Right lobe of liver (tissue), 4 donors: ENCODE measurements at regions not wholly inside any gene's neighbourhood (a gene's known extent, or its start where the extent isn't known, plus 50 kb on each side); places are given as distances from the start of the nearest gene placed in this dataset.

ENCODE experiments used
- CTCF ChIP-seq, 4 donors: fragments of 200-600 bp in 3 of 4; fragments of 450-650 bp in 1 of 4; IDR thresholded peaks; one replicate each; pipeline versions ENCODE4 v1.5.1 to v1.8.0; 2016 to 2022; ENCODE audit warnings: antibody characterized with exemption in 4 of 4, mild to moderate bottlenecking in 2 of 4
- POLR2A ChIP-seq: fragments of 450-650 bp; IDR thresholded peaks from one replicate; pipeline ENCODE4 v1.6.1; 2017; ENCODE audit warnings: antibody characterized with exemption, mild to moderate bottlenecking
- donor health status: DM: no; HTN: no; CAD: no.
- donor health status: DM: no; HTN: no; CAD: no.
- donor health status: DM: no; HTN: yes; CAD: no.

- TF ChIP-seq POLR2A (no peak), CTCF (IDR thresholded peaks at IDR 0.05) (no peak)
Observed at GRCh38 chr2:239889641-239890121, 135.5 kb downstream of the NDUFA10 start.
